Fibroblast of lung (primary cell): ENCODE measurements at regions not wholly inside any gene's neighbourhood (a gene's known extent, or its start where the extent isn't known, plus 50 kb on each side); places are given as distances from the start of the nearest gene placed in this dataset.

Experiments used
- DNase-seq, 2 donors: peaks; one replicate each; pipeline versions ENCODE4 v3.0.0 to v3.0.0-alpha.2; 2010; ENCODE audit warnings: low read depth in 2 of 2
- H2AFZ ChIP-seq: 2 replicates; pipeline ENCODE4 v1.5.1; 2012; ENCODE audit warnings: low read length, control low read depth, inconsistent platforms
- H3K27ac ChIP-seq: 2 replicates; pipeline ENCODE4 v1.5.1; 2011; ENCODE audit warnings: low read length, control low read depth; ENCODE audit not compliant: insufficient read depth
- H3K27me3 ChIP-seq: 2 replicates; pipeline ENCODE4 v1.5.1; 2011; ENCODE audit warnings: mild to moderate bottlenecking, low read length; ENCODE audit not compliant: control insufficient read depth, insufficient read depth
- H3K36me3 ChIP-seq: 2 replicates; pipeline ENCODE4 v1.5.1; 2011; ENCODE audit warnings: low read length; ENCODE audit not compliant: control insufficient read depth, insufficient read depth
- H3K4me1 ChIP-seq: 2 replicates; pipeline ENCODE4 v1.5.1; 2011; ENCODE audit warnings: low read length; ENCODE audit not compliant: control insufficient read depth, insufficient read depth; ENCODE audit errors: extremely low read depth
- H3K4me2 ChIP-seq: 2 replicates; pipeline ENCODE4 v1.5.1; 2011; ENCODE audit warnings: low read length, control low read depth; ENCODE audit not compliant: insufficient read depth; ENCODE audit errors: extremely low read depth
- H3K4me3 ChIP-seq, 4 experiments: fragments of 200-600 bp in 1 of 4; sonication (generic) in 1 of 4; replicated peaks in 1 of 4; 2 replicates each; pipeline ENCODE4 v1.5.1; 2011 to 2016; ENCODE audit warnings: low read length in 4 of 4, low read depth in 3 of 4, mild to moderate bottlenecking in 3 of 4, control low read depth in 2 of 4, inconsistent platforms in 1 of 4, mixed read lengths in 1 of 4; ENCODE audit not compliant: insufficient read depth in 1 of 4; ENCODE audit errors: control extremely low read depth in 1 of 4
- H3K79me2 ChIP-seq: 2 replicates; pipeline ENCODE4 v1.5.1; 2012; ENCODE audit warnings: mild to moderate bottlenecking, low read length, inconsistent platforms; ENCODE audit not compliant: control insufficient read depth, insufficient read depth
- H3K9ac ChIP-seq: 2 replicates; pipeline ENCODE4 v1.5.1; 2011; ENCODE audit warnings: mild to moderate bottlenecking, low read length, control low read depth; ENCODE audit not compliant: insufficient read depth
- H3K9me3 ChIP-seq: 2 replicates; pipeline ENCODE4 v1.5.1; 2012; ENCODE audit warnings: low read depth, low read length; ENCODE audit not compliant: control insufficient read depth, insufficient read depth
- H4K20me1 ChIP-seq: 2 replicates; pipeline ENCODE4 v1.5.1; 2011; ENCODE audit warnings: low read length; ENCODE audit not compliant: control insufficient read depth, insufficient read depth; ENCODE audit errors: extremely low read depth
- CTCF ChIP-seq, 2 donors: IDR thresholded peaks in 1 of 2; conservative IDR thresholded peaks in 1 of 2; 1 replicate in 1 of 2; 2 replicates in 1 of 2; pipeline ENCODE4 v1.5.1; 2011 to 2012; ENCODE audit warnings: low read length in 2 of 2, control low read depth in 1 of 2, inconsistent platforms in 1 of 2, low read depth in 1 of 2, mild to moderate bottlenecking in 1 of 2
- EZH2 ChIP-seq: IDR thresholded peaks from 2 replicates; pipeline ENCODE4 v1.5.1; 2012; ENCODE audit warnings: low read length, control low read depth, mild to moderate bottlenecking; ENCODE audit errors: missing control alignments

GRCh38 chr22:27452922-27453321 is 348.6 kb downstream of the MN1 start:
- Histone ChIP-seq H3K36me3 (no peaks in the 10 kb centered on the region), H3K4me1 (peaks cover 8% of the 10 kb centered on the region), H3K27me3 (peaks cover 10% of the 10 kb centered on the region), H3K4me2 (no peak overlapping the region), H3K9ac (no peak overlapping the region), H2AFZ (no peak overlapping the region), H3K4me3 (no peak overlapping the region), H4K20me1 (no peaks in the 10 kb centered on the region), H3K27ac (no peak overlapping the region), H3K79me2 (no peaks in the 10 kb centered on the region), H3K9me3 (no peaks in the 10 kb centered on the region)
- no peak for DNase-seq
- TF ChIP-seq EZH2 = no peak
- no peak for TF ChIP-seq CTCF (conservative IDR thresholded peaks at IDR 0.05 in 1 of 2, IDR thresholded peaks at IDR 0.05 in 1 of 2; ENCODE audit: low read depth in 1 of 2, low read length in 2 of 2)

GRCh38 chr22:27453725-27454124 is 347.8 kb downstream of the MN1 start:
- peaks cover 5% of the 10 kb centered on the region for H3K27me3 ChIP-seq
- DNase-seq = no peak
- peaks cover 8% of the 10 kb centered on the region for H3K4me1 ChIP-seq
- H3K9ac ChIP-seq = no peak overlapping the region
- no peaks in the 10 kb centered on the region for H4K20me1 ChIP-seq
- no peak overlapping the region for H3K4me3 ChIP-seq
- TF ChIP-seq EZH2 (no peak), CTCF (conservative IDR thresholded peaks at IDR 0.05 in 1 of 2, IDR thresholded peaks at IDR 0.05 in 1 of 2; ENCODE audit: low read depth in 1 of 2, low read length in 2 of 2) (no peak)
- no peak overlapping the region for H3K4me2 ChIP-seq
- no peaks in the 10 kb centered on the region for H3K79me2 ChIP-seq
- no peaks in the 10 kb centered on the region for H3K9me3 ChIP-seq
- H3K27ac ChIP-seq = no peak overlapping the region
- H2AFZ ChIP-seq = no peak overlapping the region
- no peaks in the 10 kb centered on the region for H3K36me3 ChIP-seq

GRCh38 chr22:27454807-27455450 is 346.6 kb downstream of the MN1 start:
- H3K4me1 ChIP-seq = peaks cover 9% of the 10 kb centered on the region
- peak in 1 of 2 donors; percentile 40 for DNase-seq
- no peak overlapping the region for H3K4me3 ChIP-seq
- H3K27me3 ChIP-seq = peaks cover 3% of the 10 kb centered on the region
- no peak overlapping the region for H3K9ac ChIP-seq
- no peak overlapping the region for H3K4me2 ChIP-seq
- H3K9me3 ChIP-seq = no peaks in the 10 kb centered on the region
- no peaks in the 10 kb centered on the region for H3K79me2 ChIP-seq
- H3K36me3 ChIP-seq = no peaks in the 10 kb centered on the region
- H2AFZ ChIP-seq = no peak overlapping the region
- no peak overlapping the region for H3K27ac ChIP-seq
- TF ChIP-seq EZH2 = no peak
- TF ChIP-seq CTCF (conservative IDR thresholded peaks at IDR 0.05 in 1 of 2, IDR thresholded peaks at IDR 0.05 in 1 of 2; ENCODE audit: low read depth in 1 of 2, low read length in 2 of 2) = no peak
- no peaks in the 10 kb centered on the region for H4K20me1 ChIP-seq
